SK-N-SH treated with all-trans-retinoic acid at 6 μM for 48 hours (cell line): ENCODE measurements at regions not wholly inside any gene's neighbourhood (a gene's known extent, or its start where the extent isn't known, plus 50 kb on each side); places are given as distances from the start of the nearest gene placed in this dataset.

ENCODE experiments used
- ARNTL ChIP-seq: fragments of 450-650 bp; formaldehyde crosslinking; IDR thresholded peaks from 2 replicates; pipeline ENCODE4 v1.5.0; 2020; ENCODE audit warnings: low read depth, mild to moderate bottlenecking, moderate library complexity, borderline replicate concordance
- CSRNP3 ChIP-seq: fragments of 250-450 bp; sonication (Bioruptor Pico); IDR thresholded peaks from 2 replicates; pipeline ENCODE4 v1.5.1; 2021; ENCODE audit warnings: mild to moderate bottlenecking, moderate library complexity
- TCF4 ChIP-seq: fragments of 250-450 bp; sonication (Bioruptor Pico); IDR thresholded peaks from 2 replicates; pipeline ENCODE4 v1.8.0; 2021; ENCODE audit warnings: mild to moderate bottlenecking, moderate library complexity, borderline replicate concordance
- ZFP30 ChIP-seq: fragments of 450-650 bp; formaldehyde crosslinking; IDR thresholded peaks from 2 replicates; pipeline ENCODE4 v1.5.0; 2022; ENCODE audit warnings: mild to moderate bottlenecking, moderate library complexity
- ZNF8 ChIP-seq: fragments of 450-650 bp; formaldehyde crosslinking; IDR thresholded peaks from 2 replicates; pipeline ENCODE4 v1.5.0; 2020; ENCODE audit warnings: mild to moderate bottlenecking, moderate library complexity

- TF ChIP-seq TCF4 (CRISPR knock-in tag): no peak
- TF ChIP-seq CSRNP3 (CRISPR knock-in tag): no peak
- no peak for TF ChIP-seq ARNTL (CRISPR knock-in tag)
- TF ChIP-seq ZNF8 (CRISPR knock-in tag): no peak
- no peak for TF ChIP-seq ZFP30 (CRISPR knock-in tag)
These were observed 89.0 kb downstream of the EDN1 start for GRCh38 chr6:12379181-12379580.
